Esophagus muscularis mucosa (tissue), 4 donors: ENCODE measurements at regions not wholly inside any gene's neighbourhood (a gene's known extent, or its start where the extent isn't known, plus 50 kb on each side); places are given as distances from the start of the nearest gene placed in this dataset.

Source experiments
- DNase-seq: peaks from one replicate; pipeline ENCODE4 v3.0.0-alpha.2; 2017; ENCODE audit errors: extremely low spot score
- H3K27ac ChIP-seq, 4 donors: fragments of 200-600 bp; sonication (generic); replicated peaks in 1 of 4; 1 replicate in 3 of 4; 2 replicates in 1 of 4; pipeline ENCODE4 v1.5.1; 2016 to 2019; ENCODE audit warnings: mild to moderate bottlenecking in 1 of 4
- H3K27me3 ChIP-seq, 4 donors: fragments of 200-600 bp; sonication (generic); one replicate each; pipeline versions ENCODE4 v1.5.1 to v1.6.0; 2016 to 2019
- H3K36me3 ChIP-seq, 4 donors: fragments of 200-600 bp; sonication (generic); one replicate each; pipeline ENCODE4 v1.5.1; 2016 to 2019
- H3K4me1 ChIP-seq, 4 donors: fragments of 200-600 bp; sonication (generic); one replicate each; pipeline ENCODE4 v1.5.1; 2016 to 2019
- H3K4me3 ChIP-seq, 4 donors: fragments of 200-600 bp; sonication (generic); 1 replicate in 2 of 4; 2 replicates in 2 of 4; pipeline ENCODE4 v1.5.1; 2016 to 2019; ENCODE audit warnings: mild to moderate bottlenecking in 4 of 4, moderate library complexity in 1 of 4
- H3K9me3 ChIP-seq, 4 donors: fragments of 200-600 bp; sonication (generic); 1 replicate in 3 of 4; 2 replicates in 1 of 4; pipeline ENCODE4 v1.5.1; 2016 to 2019
- EP300 ChIP-seq: sonication (generic); formaldehyde crosslinking; IDR thresholded peaks from one replicate; pipeline ENCODE4 v1.6.1; 2017; ENCODE audit warnings: antibody characterized with exemption
- POLR2A ChIP-seq: fragments of 450-650 bp; IDR thresholded peaks from one replicate; pipeline ENCODE4 v1.6.1; 2017; ENCODE audit warnings: antibody characterized with exemption, moderate library complexity, mild to moderate bottlenecking, low read depth
- POLR2AphosphoS5 ChIP-seq, 2 donors: sonication (generic); formaldehyde crosslinking; IDR thresholded peaks; one replicate each; pipeline ENCODE4 v1.6.1; 2017; ENCODE audit warnings: antibody characterized with exemption in 2 of 2
- WGBS: methylation state at CpG from one replicate; pipeline ENCODE4 v1.1.5; 2018; 5-methylcytosine and 5-hydroxymethylcytosine counted together
- intact Hi-C: fragments of 100-400 bp; cut with DNase I; formaldehyde crosslinking; loops from one replicate; pipeline ENCODE4 v1.15.1; 2023
- TF ChIP-seq, protein P1 (sequence below), 3 experiments: fragments of 200-600 bp in 2 of 3; fragments of 450-650 bp in 1 of 3; sonication (generic) in 2 of 3; IDR thresholded peaks; one replicate each; pipeline ENCODE4 v1.5.1; 2017 to 2019; ENCODE audit warnings: antibody characterized with exemption in 3 of 3, mild to moderate bottlenecking in 2 of 3, moderate library complexity in 1 of 3

DNA sequence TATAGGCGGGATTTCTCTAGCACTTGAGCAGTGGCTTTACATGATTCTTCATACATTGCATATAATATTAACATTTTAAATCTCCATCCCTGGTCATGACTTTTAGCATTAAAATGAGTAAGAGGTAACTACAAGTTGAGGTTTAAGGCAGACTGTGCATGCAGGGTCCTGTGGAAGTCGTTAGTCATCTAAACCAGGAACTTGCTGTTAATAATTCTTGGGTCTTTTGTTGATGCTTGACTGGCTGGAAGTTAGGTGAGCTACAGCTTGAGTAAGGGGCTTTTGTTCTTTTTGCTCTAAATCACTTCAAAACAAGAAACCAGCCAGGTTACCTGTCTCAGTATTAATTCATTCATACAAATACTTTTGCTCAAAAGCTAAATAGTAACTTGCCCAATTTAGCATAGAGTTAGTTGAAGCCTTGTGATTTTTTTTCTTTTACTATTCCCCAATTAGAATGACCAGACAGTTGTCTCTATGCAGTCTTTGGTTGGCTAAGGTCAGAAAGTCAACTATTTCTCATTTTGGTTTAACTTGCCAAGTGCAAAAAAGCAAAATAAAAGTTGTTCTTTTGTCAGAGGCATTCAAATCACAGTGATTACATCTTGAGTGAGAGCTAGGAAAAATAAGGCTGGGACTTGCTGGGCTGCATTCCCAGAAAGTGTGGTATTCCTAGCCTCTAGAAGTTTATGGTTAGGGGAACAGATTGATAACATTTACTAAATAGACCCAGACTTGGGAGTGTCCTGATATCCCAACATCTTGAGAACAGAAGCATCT lies 516.9 kb downstream of the PDHA2 start:
- intact Hi-C loops: no loop called here
- 69% methylated on average over 2 of the region's 2 CpGs for WGBS

DNA sequence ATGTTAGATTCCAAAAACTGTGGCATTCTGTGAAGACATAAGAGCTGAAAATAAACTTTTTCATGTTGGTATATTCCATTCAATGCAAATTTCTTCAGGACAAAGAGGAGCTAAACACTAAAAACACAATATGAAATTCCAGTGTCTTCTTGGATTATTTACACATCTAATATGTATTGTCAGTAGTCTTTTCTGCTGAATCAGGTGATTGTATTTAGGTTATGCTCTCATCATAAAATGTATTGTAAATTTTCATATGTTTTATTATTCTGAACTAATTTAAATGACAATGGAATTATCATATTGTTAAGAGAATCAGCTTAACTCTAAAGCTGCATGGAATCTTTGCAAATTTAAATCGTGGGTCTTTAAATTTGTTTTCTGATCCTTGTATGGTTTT lies 526.7 kb downstream of the PDHA2 start:
- Histone ChIP-seq H3K27me3 (no peaks in the 10 kb centered on the region), H3K27ac (no peak overlapping the region), H3K9me3 (peaks cover 0 to 18% (median 0%) of the 10 kb centered on the region in 4 donors), H3K4me1 (no peaks in the 10 kb centered on the region), H3K4me3 (no peak overlapping the region), H3K36me3 (no peaks in the 10 kb centered on the region)
- DNase-seq: no peak
- TF ChIP-seq EP300: no peak
- TF ChIP-seq, protein P1, sequence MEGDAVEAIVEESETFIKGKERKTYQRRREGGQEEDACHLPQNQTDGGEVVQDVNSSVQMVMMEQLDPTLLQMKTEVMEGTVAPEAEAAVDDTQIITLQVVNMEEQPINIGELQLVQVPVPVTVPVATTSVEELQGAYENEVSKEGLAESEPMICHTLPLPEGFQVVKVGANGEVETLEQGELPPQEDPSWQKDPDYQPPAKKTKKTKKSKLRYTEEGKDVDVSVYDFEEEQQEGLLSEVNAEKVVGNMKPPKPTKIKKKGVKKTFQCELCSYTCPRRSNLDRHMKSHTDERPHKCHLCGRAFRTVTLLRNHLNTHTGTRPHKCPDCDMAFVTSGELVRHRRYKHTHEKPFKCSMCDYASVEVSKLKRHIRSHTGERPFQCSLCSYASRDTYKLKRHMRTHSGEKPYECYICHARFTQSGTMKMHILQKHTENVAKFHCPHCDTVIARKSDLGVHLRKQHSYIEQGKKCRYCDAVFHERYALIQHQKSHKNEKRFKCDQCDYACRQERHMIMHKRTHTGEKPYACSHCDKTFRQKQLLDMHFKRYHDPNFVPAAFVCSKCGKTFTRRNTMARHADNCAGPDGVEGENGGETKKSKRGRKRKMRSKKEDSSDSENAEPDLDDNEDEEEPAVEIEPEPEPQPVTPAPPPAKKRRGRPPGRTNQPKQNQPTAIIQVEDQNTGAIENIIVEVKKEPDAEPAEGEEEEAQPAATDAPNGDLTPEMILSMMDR (IDR thresholded peaks at IDR 0.05): no peak
- intact Hi-C loops: no loop called here
- WGBS: 91% methylated on average over 1 of the region's 1 CpG

More for the DNA sequence above, 516.9 kb downstream of the PDHA2 start:
- Histone ChIP-seq H3K27me3 (no peaks in the 10 kb centered on the region), H3K27ac (no peak overlapping the region), H3K9me3 (no peaks in the 10 kb centered on the region), H3K4me3 (no peak overlapping the region), H3K4me1 (no peaks in the 10 kb centered on the region), H3K36me3 (no peaks in the 10 kb centered on the region)
- TF ChIP-seq, protein P1 (IDR thresholded peaks at IDR 0.05): no peak
- TF ChIP-seq POLR2A (no peak), EP300 (no peak), POLR2AphosphoS5 (IDR thresholded peaks at IDR 0.05) (no peak)
- DNase-seq: no peak

DNA sequence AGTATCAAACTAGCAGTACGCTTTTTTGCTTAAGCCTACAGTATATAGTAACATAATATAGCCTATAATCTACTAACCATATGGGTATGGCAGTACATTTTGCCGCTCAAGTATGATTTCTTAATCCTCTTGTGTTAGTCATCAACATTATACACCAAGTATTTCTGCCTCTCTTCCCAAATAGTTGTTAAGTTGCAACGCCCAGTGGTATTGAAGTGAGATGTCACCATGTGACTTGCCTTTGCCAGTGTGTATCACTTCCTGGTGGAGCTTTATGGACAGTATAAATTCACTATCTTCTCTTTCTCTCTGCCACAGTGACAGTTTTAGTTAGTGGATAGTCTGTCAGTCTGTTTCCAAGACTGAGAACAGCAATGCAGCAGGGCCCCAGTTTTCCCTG lies 535.5 kb downstream of the PDHA2 start:
- H3K27me3 ChIP-seq: no peaks in the 10 kb centered on the region
- no peak overlapping the region for H3K27ac ChIP-seq
- TF ChIP-seq POLR2AphosphoS5 (IDR thresholded peaks at IDR 0.05): no peak
- TF ChIP-seq EP300: no peak
- no peak for TF ChIP-seq POLR2A
- TF ChIP-seq, protein P1 (IDR thresholded peaks at IDR 0.05): no peak
- H3K4me1 ChIP-seq: no peaks in the 10 kb centered on the region
- H3K4me3 ChIP-seq: no peak overlapping the region
- 83% methylated on average over 3 of the region's 3 CpGs for WGBS
- intact Hi-C loops: no loop called here
- H3K36me3 ChIP-seq: no peaks in the 10 kb centered on the region
- DNase-seq: no peak
- H3K9me3 ChIP-seq: peaks cover 0 to 8% (median 0%) of the 10 kb centered on the region in 4 donors

DNA sequence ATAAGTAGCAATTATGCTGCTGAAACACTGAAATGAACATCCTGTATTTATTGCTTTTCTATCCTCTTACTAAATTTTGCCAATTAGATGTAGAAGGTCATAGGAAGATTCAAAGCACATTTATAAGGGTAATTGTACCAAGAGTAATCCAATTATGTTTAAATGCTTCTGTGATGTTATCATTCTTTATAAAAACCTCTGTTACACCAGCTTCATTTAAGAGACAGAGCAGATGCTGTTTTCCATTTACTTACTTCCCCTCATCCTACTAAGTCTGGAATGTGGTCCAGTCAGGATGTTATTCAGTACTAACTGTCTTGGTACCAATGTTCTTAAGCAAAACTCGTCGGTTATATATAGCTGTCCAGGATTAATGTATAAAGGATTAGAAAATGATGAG lies 539.6 kb downstream of the PDHA2 start:
- no peak overlapping the region for H3K4me3 ChIP-seq

More for the DNA sequence above, 539.6 kb downstream of the PDHA2 start:
- TF ChIP-seq EP300 (no peak), POLR2AphosphoS5 (IDR thresholded peaks at IDR 0.05) (no peak), POLR2A (no peak)
- TF ChIP-seq, protein P1 (IDR thresholded peaks at IDR 0.05): no peak
- intact Hi-C loops: no loop called here
- Histone ChIP-seq H3K4me1 (no peaks in the 10 kb centered on the region), H3K9me3 (no peaks in the 10 kb centered on the region), H3K27ac (no peak overlapping the region), H3K36me3 (no peaks in the 10 kb centered on the region), H3K27me3 (no peaks in the 10 kb centered on the region)
- 34% methylated on average over 2 of the region's 2 CpGs for WGBS
- DNase-seq: no peak
